ENCODE measurements at regions not wholly inside any gene's neighbourhood (a gene's known extent, or its start where the extent isn't known, plus 50 kb on each side); places are given as distances from the start of the nearest gene placed in this dataset.
A peak's percentile ranks its signal among the peaks of the same experiment; 100 is the strongest.

DNA sequence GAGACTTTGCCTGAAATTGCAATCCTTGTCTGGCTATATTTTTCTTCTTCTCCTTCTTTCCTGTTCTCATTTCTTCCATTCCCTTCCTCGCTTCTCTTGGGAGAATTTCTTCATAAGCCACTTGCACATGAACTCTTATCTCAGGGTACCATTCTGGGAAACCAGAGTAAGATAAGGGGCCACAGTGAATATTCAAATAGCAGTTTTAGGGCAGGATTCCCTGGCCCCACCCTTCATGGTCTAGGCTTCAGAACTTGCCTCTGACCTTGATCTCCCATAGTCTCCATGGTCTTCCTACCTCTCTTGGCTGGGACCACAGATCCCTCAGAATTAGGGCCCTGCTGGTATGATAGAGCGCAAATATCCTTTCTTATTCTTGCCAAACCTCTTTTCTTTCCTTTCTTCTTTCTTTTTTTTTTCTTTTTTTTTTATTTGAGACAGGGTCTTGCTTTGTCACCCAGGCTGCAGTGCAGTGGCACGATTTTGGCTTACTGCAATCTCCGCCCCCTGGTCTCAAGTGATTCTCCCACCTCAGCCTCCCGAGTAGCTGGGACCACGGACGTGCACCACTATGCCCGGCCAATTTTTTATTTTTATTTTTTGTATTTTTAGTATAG, 123.0 kb upstream of the CITED2 start (continued):
- TF ChIP-seq DEAF1 (CRISPR knock-in tag; IDR thresholded peaks at IDR 0.05) (no peak), RBM15 (IDR thresholded peaks at IDR 0.05; ENCODE audit: insufficient read depth, low read length) (no peak), MCM7 (IDR thresholded peaks at IDR 0.05) (no peak), CBX8 (IDR thresholded peaks at IDR 0.05; ENCODE audit: borderline replicate concordance, extremely low read depth, low read depth, low read length, poor library complexity, severe bottlenecking) (no peak), CREB3 (tag; conservative IDR thresholded peaks at IDR 0.05; ENCODE audit: low read depth) (no peak), U2AF2 (optimal IDR thresholded peaks at IDR 0.05; ENCODE audit: low read depth, low read length) (no peak), HDAC1 (IDR thresholded peaks at IDR 0.05) (peak in 1 of 2 experiments; percentile 87; a peak in 3 of 4 replicates), ERF (CRISPR knock-in tag; IDR thresholded peaks at IDR 0.05) (0 out of 2 replicates have a peak, but pooled peaks have one; percentile 58), ZBTB12 (CRISPR knock-in tag; IDR thresholded peaks at IDR 0.05) (no peak), CSDE1 (IDR thresholded peaks at IDR 0.05) (no peak), HNRNPK (IDR thresholded peaks at IDR 0.05; ENCODE audit: low read depth, low read length, poor library complexity, severe bottlenecking) (no peak), FOSL1 (tag; conservative IDR thresholded peaks at IDR 0.05) (no peak; the same call in 1 of the 2 replicates), MAFF (IDR thresholded peaks at IDR 0.05; ENCODE audit: low read length) (no peak), HMBOX1 (IDR thresholded peaks at IDR 0.05) (peak; percentile 38; the same call in 1 of the 2 replicates), ZNF197 (CRISPR knock-in tag; IDR thresholded peaks at IDR 0.05; ENCODE audit: low read depth) (0 out of 2 replicates have a peak, but pooled peaks have one; percentile 79), AFF4 (CRISPR knock-in tag; IDR thresholded peaks at IDR 0.05) (no peak)
- TF ChIP-seq, protein P1, sequence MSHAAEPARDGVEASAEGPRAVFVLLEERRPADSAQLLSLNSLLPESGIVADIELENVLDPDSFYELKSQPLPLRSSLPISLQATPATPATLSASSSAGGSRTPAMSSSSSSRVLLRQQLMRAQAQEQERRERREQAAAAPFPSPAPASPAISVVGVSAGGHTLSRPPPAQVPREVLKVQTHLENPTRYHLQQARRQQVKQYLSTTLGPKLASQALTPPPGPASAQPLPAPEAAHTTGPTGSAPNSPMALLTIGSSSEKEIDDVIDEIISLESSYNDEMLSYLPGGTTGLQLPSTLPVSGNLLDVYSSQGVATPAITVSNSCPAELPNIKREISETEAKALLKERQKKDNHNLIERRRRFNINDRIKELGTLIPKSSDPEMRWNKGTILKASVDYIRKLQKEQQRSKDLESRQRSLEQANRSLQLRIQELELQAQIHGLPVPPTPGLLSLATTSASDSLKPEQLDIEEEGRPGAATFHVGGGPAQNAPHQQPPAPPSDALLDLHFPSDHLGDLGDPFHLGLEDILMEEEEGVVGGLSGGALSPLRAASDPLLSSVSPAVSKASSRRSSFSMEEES (CRISPR knock-in tag; IDR thresholded peaks at IDR 0.05), result no peak

Measured in K562 (cell line).